Stomach (tissue), 4 donors: ENCODE measurements at regions not wholly inside any gene's neighbourhood (a gene's known extent, or its start where the extent isn't known, plus 50 kb on each side); places are given as distances from the start of the nearest gene placed in this dataset.

Experiments
- EP300 ChIP-seq: sonication (generic); formaldehyde crosslinking; IDR thresholded peaks from one replicate; pipeline ENCODE4 v1.6.1; 2017; ENCODE audit warnings: antibody characterized with exemption
- POLR2A ChIP-seq, 4 donors: fragments of 450-650 bp; IDR thresholded peaks; one replicate each; pipeline ENCODE4 v1.6.1; 2016; ENCODE audit warnings: antibody characterized with exemption in 4 of 4, control low read depth in 2 of 4, mild to moderate bottlenecking in 1 of 4, moderate library complexity in 1 of 4
- POLR2AphosphoS5 ChIP-seq, 3 donors: sonication (generic); formaldehyde crosslinking; IDR thresholded peaks; one replicate each; pipeline ENCODE4 v1.6.1; 2016; ENCODE audit warnings: antibody characterized with exemption in 3 of 3
- TF ChIP-seq, protein P1 (sequence below), 7 experiments: fragments of 450-650 bp in 4 of 7; fragments of 200-600 bp in 3 of 7; sonication (generic) in 3 of 7; IDR thresholded peaks; one replicate each; pipeline ENCODE4 v1.5.1; 2016 to 2019; ENCODE audit warnings: antibody characterized with exemption in 7 of 7, control low read depth in 2 of 7, mild to moderate bottlenecking in 1 of 7

DNA sequence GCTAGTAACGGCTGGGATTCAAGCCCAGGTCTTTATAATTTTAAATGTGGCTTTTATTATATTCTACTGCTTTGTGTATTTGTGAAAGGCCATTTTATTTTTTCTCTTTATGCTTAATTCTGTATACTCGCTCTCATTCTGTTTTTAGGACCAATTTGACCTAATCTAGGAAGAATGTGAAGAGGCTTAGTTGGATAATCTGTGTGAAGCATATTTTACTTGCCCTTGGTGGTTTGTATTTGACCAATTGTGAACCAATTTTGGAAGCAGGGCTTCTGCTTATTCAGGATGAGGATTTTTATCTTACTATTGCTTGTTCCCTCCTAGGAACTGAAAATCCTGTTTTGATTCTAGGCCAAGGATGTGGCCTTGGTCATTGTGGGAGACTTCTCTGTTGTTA lies 113.1 kb downstream of the TTC6 start:
- TF ChIP-seq, protein P1, sequence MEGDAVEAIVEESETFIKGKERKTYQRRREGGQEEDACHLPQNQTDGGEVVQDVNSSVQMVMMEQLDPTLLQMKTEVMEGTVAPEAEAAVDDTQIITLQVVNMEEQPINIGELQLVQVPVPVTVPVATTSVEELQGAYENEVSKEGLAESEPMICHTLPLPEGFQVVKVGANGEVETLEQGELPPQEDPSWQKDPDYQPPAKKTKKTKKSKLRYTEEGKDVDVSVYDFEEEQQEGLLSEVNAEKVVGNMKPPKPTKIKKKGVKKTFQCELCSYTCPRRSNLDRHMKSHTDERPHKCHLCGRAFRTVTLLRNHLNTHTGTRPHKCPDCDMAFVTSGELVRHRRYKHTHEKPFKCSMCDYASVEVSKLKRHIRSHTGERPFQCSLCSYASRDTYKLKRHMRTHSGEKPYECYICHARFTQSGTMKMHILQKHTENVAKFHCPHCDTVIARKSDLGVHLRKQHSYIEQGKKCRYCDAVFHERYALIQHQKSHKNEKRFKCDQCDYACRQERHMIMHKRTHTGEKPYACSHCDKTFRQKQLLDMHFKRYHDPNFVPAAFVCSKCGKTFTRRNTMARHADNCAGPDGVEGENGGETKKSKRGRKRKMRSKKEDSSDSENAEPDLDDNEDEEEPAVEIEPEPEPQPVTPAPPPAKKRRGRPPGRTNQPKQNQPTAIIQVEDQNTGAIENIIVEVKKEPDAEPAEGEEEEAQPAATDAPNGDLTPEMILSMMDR (IDR thresholded peaks at IDR 0.05) = no peak
- TF ChIP-seq POLR2AphosphoS5 (IDR thresholded peaks at IDR 0.05) (no peak), POLR2A (IDR thresholded peaks at IDR 0.05) (no peak), EP300 (no peak)
